C4-2B (cell line): ENCODE measurements at regions not wholly inside any gene's neighbourhood (a gene's known extent, or its start where the extent isn't known, plus 50 kb on each side); places are given as distances from the start of the nearest gene placed in this dataset.

Source experiments
- H3K27ac ChIP-seq: fragments of 450-650 bp; 2 replicates; pipeline ENCODE4 v1.5.1; 2017
- ZFX ChIP-seq: fragments of 450-650 bp; IDR thresholded peaks from 2 replicates; pipeline ENCODE4 v1.6.1; 2017
- TF ChIP-seq, protein P1 (sequence below): fragments of 450-650 bp; conservative IDR thresholded peaks from 2 replicates; pipeline ENCODE4 v1.5.1; 2017; ENCODE audit warnings: mild to moderate bottlenecking

DNA sequence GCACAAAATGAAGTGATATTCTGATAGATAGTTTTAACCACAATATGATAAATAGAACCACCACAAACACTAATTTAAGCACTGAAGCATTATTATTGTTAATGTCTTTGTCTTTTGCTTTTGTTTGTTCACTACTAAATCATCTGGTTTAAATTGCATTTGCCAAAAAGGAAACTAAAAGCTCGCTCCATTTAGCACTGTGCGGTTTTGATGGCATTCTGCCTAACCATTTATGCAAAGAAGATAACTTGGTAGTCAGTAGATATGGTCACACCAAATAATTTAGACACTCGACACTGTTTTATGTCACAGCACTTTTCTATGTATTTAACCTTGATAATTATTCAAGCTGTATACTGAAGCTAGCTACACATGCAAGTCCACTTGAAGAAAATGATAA, 849.8 kb upstream of the CDH6 start:
- TF ChIP-seq, protein P1, sequence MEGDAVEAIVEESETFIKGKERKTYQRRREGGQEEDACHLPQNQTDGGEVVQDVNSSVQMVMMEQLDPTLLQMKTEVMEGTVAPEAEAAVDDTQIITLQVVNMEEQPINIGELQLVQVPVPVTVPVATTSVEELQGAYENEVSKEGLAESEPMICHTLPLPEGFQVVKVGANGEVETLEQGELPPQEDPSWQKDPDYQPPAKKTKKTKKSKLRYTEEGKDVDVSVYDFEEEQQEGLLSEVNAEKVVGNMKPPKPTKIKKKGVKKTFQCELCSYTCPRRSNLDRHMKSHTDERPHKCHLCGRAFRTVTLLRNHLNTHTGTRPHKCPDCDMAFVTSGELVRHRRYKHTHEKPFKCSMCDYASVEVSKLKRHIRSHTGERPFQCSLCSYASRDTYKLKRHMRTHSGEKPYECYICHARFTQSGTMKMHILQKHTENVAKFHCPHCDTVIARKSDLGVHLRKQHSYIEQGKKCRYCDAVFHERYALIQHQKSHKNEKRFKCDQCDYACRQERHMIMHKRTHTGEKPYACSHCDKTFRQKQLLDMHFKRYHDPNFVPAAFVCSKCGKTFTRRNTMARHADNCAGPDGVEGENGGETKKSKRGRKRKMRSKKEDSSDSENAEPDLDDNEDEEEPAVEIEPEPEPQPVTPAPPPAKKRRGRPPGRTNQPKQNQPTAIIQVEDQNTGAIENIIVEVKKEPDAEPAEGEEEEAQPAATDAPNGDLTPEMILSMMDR: no peak
- TF ChIP-seq ZFX: no peak
- no peak overlapping the region for H3K27ac ChIP-seq

DNA sequence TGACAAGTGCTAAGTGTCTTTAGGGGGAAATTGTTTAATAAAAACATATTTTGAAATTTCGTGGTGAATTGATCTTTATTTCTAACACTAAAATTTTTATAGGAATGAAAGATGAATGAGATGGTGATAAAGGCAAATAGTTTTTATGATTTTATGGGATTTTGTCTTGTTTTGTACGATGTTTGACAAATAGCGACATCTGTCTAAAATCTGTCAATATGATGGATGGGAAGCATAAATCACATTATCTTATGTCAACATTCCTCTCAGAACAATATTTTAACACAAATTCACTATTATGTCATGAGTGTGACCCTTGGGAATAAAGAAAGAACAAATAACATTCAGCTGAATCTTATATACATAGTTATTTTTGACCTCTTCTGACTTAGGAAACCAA, 852.0 kb upstream of the CDH6 start:
- TF ChIP-seq, protein P1: no peak
- TF ChIP-seq ZFX: no peak

DNA sequence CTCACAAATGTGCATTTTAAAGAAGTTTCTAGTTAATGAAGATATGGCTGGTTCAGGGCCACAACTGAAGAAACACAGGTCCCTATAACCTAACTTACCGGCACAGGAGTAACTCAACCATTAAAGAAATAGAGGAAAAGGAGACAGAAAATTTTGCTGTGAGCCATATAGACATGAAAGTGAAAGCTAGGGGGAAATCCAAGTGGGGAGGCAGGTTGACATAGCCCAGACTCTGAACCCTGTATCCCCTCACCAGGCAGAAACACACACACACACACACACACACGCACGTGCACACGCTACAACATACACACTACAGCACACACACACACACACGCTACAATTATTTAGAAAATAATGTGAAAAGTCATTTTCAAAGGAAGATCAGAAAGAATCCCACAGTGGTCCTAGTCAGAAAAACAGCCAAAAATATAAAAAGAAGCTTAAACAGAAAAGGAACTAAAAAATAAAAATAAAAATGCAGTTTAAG, 856.4 kb upstream of the CDH6 start:
- TF ChIP-seq, protein P1: no peak
- no peak for TF ChIP-seq ZFX
- no peak overlapping the region for H3K27ac ChIP-seq

More for the DNA sequence above, 852.0 kb upstream of the CDH6 start:
- H3K27ac ChIP-seq: no peak overlapping the region

DNA sequence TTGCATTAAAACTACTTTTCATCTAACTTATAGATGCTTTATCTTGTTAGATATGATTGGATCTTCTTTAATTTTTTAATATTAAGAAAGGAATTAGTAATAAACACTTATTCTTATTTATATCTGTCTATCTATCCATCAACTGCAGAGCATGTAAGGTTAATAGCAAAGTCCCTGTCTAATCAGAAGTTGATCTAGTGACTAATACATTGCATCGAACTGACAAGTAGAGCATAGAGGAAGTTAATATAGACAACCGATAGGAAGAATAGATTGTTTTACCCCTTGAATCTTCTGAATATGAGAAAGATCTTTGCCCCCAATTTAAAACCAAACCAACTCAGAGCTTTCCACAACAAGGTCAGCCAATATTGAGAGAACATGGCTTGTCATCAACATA, 862.0 kb upstream of the CDH6 start:
- no peak for TF ChIP-seq ZFX
- TF ChIP-seq, protein P1: no peak
- H3K27ac ChIP-seq: no peak overlapping the region

DNA sequence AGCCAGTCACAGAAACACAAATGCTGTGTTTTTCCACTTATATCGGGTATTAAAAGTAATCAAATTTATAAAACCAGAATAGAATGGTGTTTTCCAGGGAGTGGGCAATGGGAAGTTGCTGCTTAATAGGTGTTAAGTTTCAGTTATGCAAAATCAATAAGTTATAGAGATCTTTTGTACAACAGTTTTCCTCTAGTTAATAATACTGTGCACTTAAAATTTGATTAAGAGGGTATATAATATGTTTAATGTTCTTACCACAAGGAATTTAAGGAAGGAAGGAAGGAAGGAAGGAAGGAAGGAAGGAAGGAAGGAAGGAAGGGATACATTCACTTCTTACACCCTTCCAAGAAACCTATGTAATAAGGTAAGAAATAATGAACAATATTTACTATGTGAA, 867.7 kb upstream of the CDH6 start:
- H3K27ac ChIP-seq: no peak overlapping the region
- TF ChIP-seq, protein P1: no peak
- no peak for TF ChIP-seq ZFX

DNA sequence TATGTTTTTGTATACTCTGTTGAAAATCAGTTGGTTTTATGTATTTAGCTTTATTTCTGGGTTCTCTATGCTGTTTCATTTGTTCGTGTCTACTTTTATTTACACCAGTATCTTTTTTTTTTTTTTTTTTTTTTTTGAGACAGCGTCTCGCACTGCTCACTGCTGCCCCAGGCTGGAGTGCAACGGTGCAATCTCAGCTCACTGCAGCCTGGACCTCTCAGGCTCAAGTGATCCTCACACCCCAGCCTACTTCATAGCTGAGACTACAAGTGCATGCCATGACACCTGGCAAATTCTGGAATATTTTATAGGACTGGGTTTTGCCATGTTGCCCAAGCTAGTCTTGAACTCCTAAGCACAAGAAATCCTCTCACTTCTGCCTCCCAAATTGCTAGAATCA, 869.4 kb upstream of the CDH6 start:
- TF ChIP-seq ZFX: no peak
- TF ChIP-seq, protein P1: peak; percentile 26

DNA sequence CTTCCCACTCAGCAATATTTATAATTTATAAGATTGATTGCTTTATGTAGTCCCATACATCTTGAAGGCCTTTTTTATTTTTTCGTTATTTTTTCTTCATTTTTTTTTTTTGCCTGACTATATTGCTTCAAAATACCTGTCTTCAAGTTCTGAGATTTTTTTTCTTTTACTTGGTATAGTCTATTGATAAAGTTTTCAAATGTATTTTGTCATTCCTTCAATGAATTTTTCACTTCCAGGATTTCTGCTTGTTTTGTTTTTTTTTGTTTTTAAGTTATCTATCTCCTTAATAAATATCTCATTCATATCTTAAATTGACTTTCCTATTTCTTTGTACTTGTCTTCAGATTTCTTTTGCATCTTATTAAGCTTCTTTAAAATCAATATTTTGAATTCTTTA, 905.6 kb upstream of the CDH6 start:
- TF ChIP-seq, protein P1: no peak
- no peak for TF ChIP-seq ZFX
- no peak overlapping the region for H3K27ac ChIP-seq

More for the DNA sequence above, 869.4 kb upstream of the CDH6 start:
- H3K27ac ChIP-seq: no peak overlapping the region
